ENCODE measurements at regions not wholly inside any gene's neighbourhood (a gene's known extent, or its start where the extent isn't known, plus 50 kb on each side); places are given as distances from the start of the nearest gene placed in this dataset.

DNA sequence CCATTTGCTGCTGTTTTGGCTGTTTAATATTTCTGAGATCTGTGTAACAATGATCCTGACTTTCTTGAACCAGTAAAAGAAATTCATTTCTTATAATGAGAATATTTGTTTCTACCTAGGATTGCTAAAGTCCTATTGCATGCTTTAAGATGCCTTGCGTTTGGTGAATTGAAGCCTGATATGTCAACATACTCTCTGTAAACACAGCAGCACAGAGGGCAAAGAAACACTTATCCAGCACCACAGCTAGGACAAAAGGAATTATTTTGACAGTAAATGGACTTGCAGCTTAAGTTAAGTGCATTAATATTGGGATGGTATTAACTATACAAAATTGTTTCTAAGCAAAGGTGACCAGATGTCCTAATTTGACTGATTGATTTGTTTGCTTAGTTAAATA is 2031.2 kb upstream of the CDH6 start:
- intact Hi-C loops (cut with DNase I), result no loop called here
- Histone ChIP-seq H3K27ac (no peak overlapping the region), H3K9me3 (no peaks in the 10 kb centered on the region), H3K4me1 (no peaks in the 10 kb centered on the region), H3K36me3 (no peaks in the 10 kb centered on the region), H3K27me3 (no peaks in the 10 kb centered on the region), H3K4me3 (no peak overlapping the region)
- DNase-seq (ENCODE audit: extremely low spot score in 2 of 2), result no peak
- no peak for TF ChIP-seq POLR2AphosphoS5 (IDR thresholded peaks at IDR 0.05; ENCODE audit: insufficient read depth in 1 of 2, low read depth in 1 of 2)
- TF ChIP-seq, protein P1, sequence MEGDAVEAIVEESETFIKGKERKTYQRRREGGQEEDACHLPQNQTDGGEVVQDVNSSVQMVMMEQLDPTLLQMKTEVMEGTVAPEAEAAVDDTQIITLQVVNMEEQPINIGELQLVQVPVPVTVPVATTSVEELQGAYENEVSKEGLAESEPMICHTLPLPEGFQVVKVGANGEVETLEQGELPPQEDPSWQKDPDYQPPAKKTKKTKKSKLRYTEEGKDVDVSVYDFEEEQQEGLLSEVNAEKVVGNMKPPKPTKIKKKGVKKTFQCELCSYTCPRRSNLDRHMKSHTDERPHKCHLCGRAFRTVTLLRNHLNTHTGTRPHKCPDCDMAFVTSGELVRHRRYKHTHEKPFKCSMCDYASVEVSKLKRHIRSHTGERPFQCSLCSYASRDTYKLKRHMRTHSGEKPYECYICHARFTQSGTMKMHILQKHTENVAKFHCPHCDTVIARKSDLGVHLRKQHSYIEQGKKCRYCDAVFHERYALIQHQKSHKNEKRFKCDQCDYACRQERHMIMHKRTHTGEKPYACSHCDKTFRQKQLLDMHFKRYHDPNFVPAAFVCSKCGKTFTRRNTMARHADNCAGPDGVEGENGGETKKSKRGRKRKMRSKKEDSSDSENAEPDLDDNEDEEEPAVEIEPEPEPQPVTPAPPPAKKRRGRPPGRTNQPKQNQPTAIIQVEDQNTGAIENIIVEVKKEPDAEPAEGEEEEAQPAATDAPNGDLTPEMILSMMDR (IDR thresholded peaks at IDR 0.05), result no peak
- TF ChIP-seq POLR2A (IDR thresholded peaks at IDR 0.05), result no peak

DNA sequence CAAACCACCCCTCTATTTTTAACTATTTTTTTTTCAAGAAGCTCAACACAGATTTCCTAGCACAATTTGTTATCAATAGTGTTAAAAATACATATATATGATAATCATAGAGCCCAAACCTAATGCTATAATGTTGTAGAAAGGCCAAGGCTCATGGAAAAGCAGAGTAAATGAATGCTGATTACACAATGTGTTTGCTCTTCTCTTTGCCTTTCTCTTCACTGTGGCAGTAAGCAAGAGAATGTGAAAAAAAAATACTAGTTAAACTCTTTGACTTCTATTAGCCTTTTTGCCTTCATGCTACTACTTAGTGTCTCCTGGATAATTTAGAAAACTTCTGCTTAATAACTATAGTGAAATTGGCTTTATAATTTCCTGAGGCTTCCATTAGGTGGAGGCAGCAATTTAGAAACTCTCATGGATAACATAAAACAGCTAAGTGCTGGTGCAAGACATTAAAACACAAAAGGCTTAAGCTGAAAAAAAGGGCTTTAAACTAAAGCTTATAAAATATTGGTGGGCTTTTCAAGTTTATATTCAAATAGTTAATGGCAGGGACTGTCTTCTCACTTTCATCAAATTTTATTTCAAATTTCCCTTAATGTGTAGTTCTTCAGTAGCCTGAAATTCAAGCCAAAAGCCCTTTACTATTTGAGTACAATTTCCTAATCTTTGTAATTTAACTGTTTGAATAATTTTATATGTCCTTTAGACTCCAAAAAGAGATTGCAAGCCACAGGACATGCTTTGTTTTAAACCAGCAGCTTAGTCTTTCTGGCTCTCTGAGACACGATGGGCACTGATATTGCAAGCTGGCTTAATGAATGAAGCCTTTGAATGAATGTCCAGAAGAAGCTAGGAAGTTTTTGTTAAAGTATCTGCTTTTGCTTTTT is 2031.8 kb upstream of the CDH6 start:
- DNase-seq (ENCODE audit: extremely low spot score in 2 of 2), result no peak
- TF ChIP-seq POLR2AphosphoS5 (IDR thresholded peaks at IDR 0.05; ENCODE audit: insufficient read depth in 1 of 2, low read depth in 1 of 2) (no peak), POLR2A (IDR thresholded peaks at IDR 0.05) (no peak)
- TF ChIP-seq, protein P1 (IDR thresholded peaks at IDR 0.05), result no peak
- Histone ChIP-seq H3K27ac (no peak overlapping the region), H3K36me3 (no peaks in the 10 kb centered on the region), H3K9me3 (no peaks in the 10 kb centered on the region), H3K4me1 (no peaks in the 10 kb centered on the region), H3K4me3 (no peak overlapping the region), H3K27me3 (no peaks in the 10 kb centered on the region)
- intact Hi-C loops (cut with DNase I), result no loop called here

DNA sequence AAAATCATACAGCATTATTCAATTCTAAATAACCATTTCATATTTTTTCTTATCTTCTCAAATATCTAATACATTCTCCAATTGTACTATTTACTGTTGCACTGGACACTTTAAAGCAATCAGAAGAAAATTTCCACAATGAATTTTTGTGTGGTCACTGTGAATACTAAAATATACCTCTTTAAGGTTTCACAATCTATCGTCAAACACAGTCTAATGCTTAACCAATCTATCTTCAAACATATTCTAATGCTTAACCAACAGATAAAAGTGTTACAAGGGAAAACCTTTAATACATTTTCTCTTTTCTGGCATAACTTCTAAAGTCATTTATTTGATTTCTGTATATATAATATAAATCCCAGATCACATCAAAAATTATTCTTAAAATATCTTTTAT is 2035.5 kb upstream of the CDH6 start:
- no peak overlapping the region for H3K27ac ChIP-seq
- H3K36me3 ChIP-seq, result no peaks in the 10 kb centered on the region
- intact Hi-C loops (cut with DNase I), result no loop called here
- no peak overlapping the region for H3K4me3 ChIP-seq
- TF ChIP-seq, protein P1 (IDR thresholded peaks at IDR 0.05), result no peak
- TF ChIP-seq POLR2A (IDR thresholded peaks at IDR 0.05) (no peak), POLR2AphosphoS5 (IDR thresholded peaks at IDR 0.05; ENCODE audit: insufficient read depth in 1 of 2, low read depth in 1 of 2) (no peak)
- H3K9me3 ChIP-seq, result no peaks in the 10 kb centered on the region
- DNase-seq (ENCODE audit: extremely low spot score in 2 of 2), result no peak
- H3K27me3 ChIP-seq, result no peaks in the 10 kb centered on the region
- no peaks in the 10 kb centered on the region for H3K4me1 ChIP-seq

DNA sequence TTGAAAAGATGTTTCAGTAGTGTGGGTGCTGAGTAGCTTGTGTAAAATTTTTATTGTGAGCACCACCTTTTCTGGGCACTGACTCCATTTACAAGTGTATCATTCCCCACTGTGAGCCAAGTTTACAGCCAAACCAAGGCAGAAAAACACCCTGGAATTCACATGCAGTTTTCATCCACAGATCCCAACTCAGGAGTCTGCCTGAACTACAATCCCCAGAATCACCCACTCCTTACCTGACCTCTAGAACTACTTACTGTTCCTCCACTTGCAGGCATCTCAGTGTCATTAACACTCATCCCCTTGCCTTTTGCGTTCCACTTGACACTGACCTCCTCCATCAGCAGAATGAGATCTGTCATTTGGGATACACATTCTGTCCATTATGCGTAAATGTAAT is 2042.6 kb upstream of the CDH6 start:
- Histone ChIP-seq H3K9me3 (no peaks in the 10 kb centered on the region), H3K4me1 (no peaks in the 10 kb centered on the region), H3K27ac (no peak overlapping the region), H3K27me3 (no peaks in the 10 kb centered on the region), H3K4me3 (no peak overlapping the region), H3K36me3 (no peaks in the 10 kb centered on the region)
- intact Hi-C loops (cut with DNase I), result no loop called here
- DNase-seq (ENCODE audit: extremely low spot score in 2 of 2), result no peak
- TF ChIP-seq, protein P1 (IDR thresholded peaks at IDR 0.05), result no peak
- no peak for TF ChIP-seq POLR2A (IDR thresholded peaks at IDR 0.05)
- TF ChIP-seq POLR2AphosphoS5 (IDR thresholded peaks at IDR 0.05; ENCODE audit: insufficient read depth in 1 of 2, low read depth in 1 of 2), result no peak

DNA sequence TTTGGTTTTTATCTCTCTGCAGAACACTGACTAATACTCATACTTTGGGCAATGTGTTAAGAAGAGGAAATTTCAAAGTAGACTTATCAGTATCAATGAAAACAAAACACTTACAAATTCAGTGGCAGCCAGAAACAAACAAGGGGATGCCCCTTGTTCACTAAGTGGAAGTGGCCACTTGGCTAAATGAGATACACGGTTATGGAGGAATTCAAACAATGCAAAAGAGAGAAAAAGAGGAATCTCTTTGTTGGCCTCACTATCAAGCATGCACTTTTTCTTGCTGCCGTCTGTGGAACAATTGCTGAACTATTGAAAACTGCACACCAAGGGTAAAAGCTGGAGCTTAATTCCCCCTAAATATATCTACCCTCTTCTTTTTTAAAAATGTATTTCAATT is 2044.9 kb upstream of the CDH6 start:
- Histone ChIP-seq H3K9me3 (no peaks in the 10 kb centered on the region), H3K4me1 (no peaks in the 10 kb centered on the region), H3K27me3 (no peaks in the 10 kb centered on the region), H3K36me3 (no peaks in the 10 kb centered on the region), H3K27ac (no peak overlapping the region), H3K4me3 (no peak overlapping the region)
- DNase-seq (ENCODE audit: extremely low spot score in 2 of 2), result no peak
- intact Hi-C loops (cut with DNase I), result no loop called here
- TF ChIP-seq, protein P1 (IDR thresholded peaks at IDR 0.05), result no peak
- TF ChIP-seq POLR2A (IDR thresholded peaks at IDR 0.05) (no peak), POLR2AphosphoS5 (IDR thresholded peaks at IDR 0.05; ENCODE audit: insufficient read depth in 1 of 2, low read depth in 1 of 2) (no peak)
